Astrocyte (in vitro differentiated cells and primary cell): ENCODE measurements at regions not wholly inside any gene's neighbourhood (a gene's known extent, or its start where the extent isn't known, plus 50 kb on each side); places are given as distances from the start of the nearest gene placed in this dataset.

Experiments
- DNase-seq: peaks from one replicate; pipeline ENCODE4 v3.0.0-alpha.2; 2010; ENCODE audit warnings: low read depth
- FAIRE-seq: peaks from 2 replicates; lab custom pipeline; 2011; peaks lifted over from hg19 to GRCh38; lab: Jason Lieb, UNC
- H2AFZ ChIP-seq: 2 replicates; pipeline ENCODE4 v1.6.0; 2012; ENCODE audit warnings: low read depth, low read length, inconsistent platforms
- H3K27ac ChIP-seq: 2 replicates; pipeline ENCODE4 v1.5.1; 2011; ENCODE audit warnings: low read depth, low read length, inconsistent platforms
- H3K27me3 ChIP-seq: 2 replicates; pipeline ENCODE4 v1.6.0; 2011; ENCODE audit warnings: low read length, inconsistent platforms; ENCODE audit not compliant: insufficient read depth
- H3K36me3 ChIP-seq: 2 replicates; pipeline ENCODE4 v1.5.1; 2011; ENCODE audit warnings: low read length, inconsistent platforms; ENCODE audit not compliant: insufficient read depth
- H3K4me1 ChIP-seq: 2 replicates; pipeline ENCODE4 v1.5.1; 2011; ENCODE audit warnings: low read length, inconsistent platforms; ENCODE audit not compliant: insufficient read depth
- H3K4me2 ChIP-seq: 2 replicates; pipeline ENCODE4 v1.6.0; 2012; ENCODE audit warnings: low read length, inconsistent platforms
- H3K4me3 ChIP-seq: 2 replicates; pipeline ENCODE4 v1.5.1; 2011; ENCODE audit warnings: low read depth, mild to moderate bottlenecking, low read length, inconsistent platforms; ENCODE audit not compliant: insufficient read depth
- H3K79me2 ChIP-seq: 2 replicates; pipeline ENCODE4 v1.6.0; 2012; ENCODE audit warnings: mild to moderate bottlenecking, low read length, inconsistent platforms; ENCODE audit not compliant: insufficient read depth
- H3K9ac ChIP-seq: 2 replicates; pipeline ENCODE4 v1.6.0; 2012; ENCODE audit warnings: mild to moderate bottlenecking, low read length, inconsistent platforms
- H3K9me3 ChIP-seq: 2 replicates; pipeline ENCODE4 v1.5.1; 2012; ENCODE audit warnings: low read depth, mild to moderate bottlenecking, low read length, inconsistent platforms; ENCODE audit not compliant: insufficient read depth
- H4K20me1 ChIP-seq: 2 replicates; pipeline ENCODE4 v1.6.0; 2012; ENCODE audit warnings: low read length, inconsistent platforms; ENCODE audit not compliant: insufficient read depth
- H3K27ac Mint-ChIP-seq: one replicate; pipeline ENCODE4 v1.8.0; 2021; ENCODE audit warnings: mild to moderate bottlenecking, mixed read lengths; ENCODE audit not compliant: unreplicated experiment
- H3K27me3 Mint-ChIP-seq: one replicate; pipeline ENCODE4 v1.8.0; 2021; ENCODE audit warnings: low read depth, mixed read lengths; ENCODE audit not compliant: unreplicated experiment
- H3K36me3 Mint-ChIP-seq: one replicate; pipeline ENCODE4 v1.8.0; 2021; ENCODE audit warnings: low read depth, mixed read lengths; ENCODE audit not compliant: unreplicated experiment
- H3K4me1 Mint-ChIP-seq: one replicate; pipeline ENCODE4 v1.8.0; 2021; ENCODE audit warnings: low read depth, mixed read lengths; ENCODE audit not compliant: unreplicated experiment
- H3K4me3 Mint-ChIP-seq: one replicate; pipeline ENCODE4 v1.8.0; 2021; ENCODE audit warnings: mild to moderate bottlenecking, moderate library complexity, mixed read lengths; ENCODE audit not compliant: unreplicated experiment
- H3K9me3 Mint-ChIP-seq: one replicate; pipeline ENCODE4 v1.8.0; 2021; ENCODE audit warnings: mild to moderate bottlenecking, mixed read lengths; ENCODE audit not compliant: unreplicated experiment
- EZH2 ChIP-seq: IDR thresholded peaks from 2 replicates; pipeline ENCODE4 v1.6.1; 2012; ENCODE audit warnings: mild to moderate bottlenecking, low read length, inconsistent platforms; ENCODE audit not compliant: insufficient read depth
- TF ChIP-seq, protein P1 (sequence below): IDR thresholded peaks from 2 replicates; pipeline ENCODE4 v1.5.1; 2011; ENCODE audit warnings: low read depth, mild to moderate bottlenecking, inconsistent platforms, low read length, moderate library complexity; ENCODE audit not compliant: insufficient read depth

- H3K27me3 ChIP-seq: no peaks in the 10 kb centered on the region
- no peaks in the 10 kb centered on the region for H3K9me3 Mint-ChIP-seq
- no peak overlapping the region for H3K27ac ChIP-seq
These were observed 148.5 kb upstream of the PJA1 start for GRCh38 chrX:69313617-69314290.

DNA sequence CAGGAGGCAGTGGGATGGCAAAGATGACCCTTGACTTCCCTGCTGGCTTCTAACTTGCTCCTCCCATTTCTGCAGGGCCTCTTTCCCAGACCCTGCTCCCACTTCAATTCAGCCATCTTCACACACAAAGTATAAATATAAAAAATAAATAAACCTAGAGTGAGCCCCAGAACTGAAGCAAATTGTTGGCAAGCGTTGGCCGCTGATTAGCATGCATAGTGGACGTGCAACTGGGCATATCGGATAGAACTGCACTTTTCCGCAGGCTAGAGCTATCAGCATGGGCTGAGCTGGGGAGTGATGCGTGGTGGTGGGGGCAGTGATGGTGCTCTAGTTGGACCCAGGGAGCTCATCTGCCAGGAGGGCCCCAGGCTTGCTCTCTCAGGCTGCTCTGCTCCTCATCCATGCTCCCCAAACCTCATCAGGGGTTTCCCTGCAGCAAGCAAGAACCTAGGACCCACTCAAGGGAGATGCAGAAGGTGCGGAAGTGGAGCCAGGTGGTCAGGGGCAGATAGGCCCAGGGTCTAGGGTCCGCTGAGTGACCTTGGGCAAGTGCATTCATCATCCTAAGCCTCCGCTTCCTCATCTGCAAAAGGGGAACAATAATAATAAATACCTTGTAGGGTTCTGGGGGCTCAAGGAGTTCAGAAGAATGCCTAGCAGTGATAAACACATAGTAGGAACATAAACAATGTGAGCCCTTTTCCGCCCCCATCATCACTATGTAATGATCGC lies 146.8 kb upstream of the PJA1 start:
- H3K27ac ChIP-seq: no peak overlapping the region
- no peaks in the 10 kb centered on the region for H3K79me2 ChIP-seq
- FAIRE-seq: peak; percentile 5

More at GRCh38 chrX:69313617-69314290, 148.5 kb upstream of the PJA1 start:
- H3K4me2 ChIP-seq: no peak overlapping the region
- Mint-ChIP-seq H3K4me1 (no peaks in the 10 kb centered on the region), H3K27me3 (peaks cover 35% of the 10 kb centered on the region), H3K36me3 (no peaks in the 10 kb centered on the region), H3K4me3 (no peak overlapping the region), H3K27ac (no peak overlapping the region)
- H3K4me1 ChIP-seq: no peaks in the 10 kb centered on the region
- no peaks in the 10 kb centered on the region for H3K79me2 ChIP-seq
- FAIRE-seq (no peak), DNase-seq (no peak)
- H3K4me3 ChIP-seq: no peak overlapping the region
- no peaks in the 10 kb centered on the region for H3K36me3 ChIP-seq
- no peak overlapping the region for H2AFZ ChIP-seq
- no peak overlapping the region for H3K9ac ChIP-seq
- no peaks in the 10 kb centered on the region for H3K9me3 ChIP-seq
- no peak for TF ChIP-seq EZH2
- TF ChIP-seq, protein P1, sequence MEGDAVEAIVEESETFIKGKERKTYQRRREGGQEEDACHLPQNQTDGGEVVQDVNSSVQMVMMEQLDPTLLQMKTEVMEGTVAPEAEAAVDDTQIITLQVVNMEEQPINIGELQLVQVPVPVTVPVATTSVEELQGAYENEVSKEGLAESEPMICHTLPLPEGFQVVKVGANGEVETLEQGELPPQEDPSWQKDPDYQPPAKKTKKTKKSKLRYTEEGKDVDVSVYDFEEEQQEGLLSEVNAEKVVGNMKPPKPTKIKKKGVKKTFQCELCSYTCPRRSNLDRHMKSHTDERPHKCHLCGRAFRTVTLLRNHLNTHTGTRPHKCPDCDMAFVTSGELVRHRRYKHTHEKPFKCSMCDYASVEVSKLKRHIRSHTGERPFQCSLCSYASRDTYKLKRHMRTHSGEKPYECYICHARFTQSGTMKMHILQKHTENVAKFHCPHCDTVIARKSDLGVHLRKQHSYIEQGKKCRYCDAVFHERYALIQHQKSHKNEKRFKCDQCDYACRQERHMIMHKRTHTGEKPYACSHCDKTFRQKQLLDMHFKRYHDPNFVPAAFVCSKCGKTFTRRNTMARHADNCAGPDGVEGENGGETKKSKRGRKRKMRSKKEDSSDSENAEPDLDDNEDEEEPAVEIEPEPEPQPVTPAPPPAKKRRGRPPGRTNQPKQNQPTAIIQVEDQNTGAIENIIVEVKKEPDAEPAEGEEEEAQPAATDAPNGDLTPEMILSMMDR: no peak
- H4K20me1 ChIP-seq: no peaks in the 10 kb centered on the region

More for the DNA sequence above, 146.8 kb upstream of the PJA1 start:
- H3K9me3 Mint-ChIP-seq: no peaks in the 10 kb centered on the region
- no peaks in the 10 kb centered on the region for H3K27me3 ChIP-seq
- H3K9ac ChIP-seq: no peak overlapping the region
- no peak overlapping the region for H3K27ac Mint-ChIP-seq
- no peaks in the 10 kb centered on the region for H3K9me3 ChIP-seq
- no peak overlapping the region for H2AFZ ChIP-seq
- no peak overlapping the region for H3K4me3 Mint-ChIP-seq
- no peak for DNase-seq
- no peaks in the 10 kb centered on the region for H4K20me1 ChIP-seq
- H3K36me3 ChIP-seq: no peaks in the 10 kb centered on the region
- H3K4me3 ChIP-seq: no peak overlapping the region
- H3K4me1 Mint-ChIP-seq: peaks cover 4% of the 10 kb centered on the region
- no peak overlapping the region for H3K4me2 ChIP-seq
- H3K27me3 Mint-ChIP-seq: peaks cover 26% of the 10 kb centered on the region
- TF ChIP-seq EZH2: no peak
- TF ChIP-seq, protein P1: no peak
- H3K36me3 Mint-ChIP-seq: no peaks in the 10 kb centered on the region
- no peaks in the 10 kb centered on the region for H3K4me1 ChIP-seq
